ENCODE measurements at regions not wholly inside any gene's neighbourhood (a gene's known extent, or its start where the extent isn't known, plus 50 kb on each side); places are given as distances from the start of the nearest gene placed in this dataset.

GRCh38 chr1:193625255-193625654 is 438.8 kb upstream of the B3GALT2 start:
- DNase-seq (ENCODE audit: low read depth in 2 of 2), result no peak

DNA sequence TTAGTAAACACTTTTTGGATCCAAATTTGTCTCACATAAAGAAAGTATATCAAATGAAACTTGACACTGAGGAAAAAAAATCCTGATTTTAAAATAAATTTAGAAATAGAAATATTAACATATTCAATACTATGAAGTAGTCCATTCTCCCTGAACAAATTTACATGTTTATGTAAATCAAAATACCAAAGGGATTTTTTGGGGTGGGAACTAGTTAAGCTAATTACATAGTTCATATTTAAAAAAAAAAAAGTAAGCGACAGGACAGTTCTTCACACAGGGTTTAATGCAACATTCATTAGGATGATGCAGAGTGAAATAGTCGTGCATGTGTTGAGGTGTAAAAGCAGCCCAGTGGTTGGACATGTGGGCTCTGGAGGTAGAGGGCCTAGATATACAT is 433.5 kb upstream of the B3GALT2 start:
- no peak for DNase-seq (ENCODE audit: low read depth in 2 of 2)

- no peak for DNase-seq (ENCODE audit: low read depth in 2 of 2)
Measured at GRCh38 chr1:193614817-193615216, 428.4 kb upstream of the B3GALT2 start.

- DNase-seq (ENCODE audit: low read depth in 2 of 2), result no peak
Measured at GRCh38 chr1:193614275-193614674, 427.9 kb upstream of the B3GALT2 start.

GRCh38 chr1:193613041-193613440 is 426.6 kb upstream of the B3GALT2 start:
- no peak for DNase-seq (ENCODE audit: low read depth in 2 of 2)

GRCh38 chr1:193609592-193609991 is 423.2 kb upstream of the B3GALT2 start:
- no peak for DNase-seq (ENCODE audit: low read depth in 2 of 2)

- DNase-seq (ENCODE audit: low read depth in 2 of 2), result no peak
Measured at GRCh38 chr1:193607787-193608186, 421.4 kb upstream of the B3GALT2 start.

- no peak for DNase-seq (ENCODE audit: low read depth in 2 of 2)
Measured at GRCh38 chr1:193606035-193606434, 419.6 kb upstream of the B3GALT2 start.

DNA sequence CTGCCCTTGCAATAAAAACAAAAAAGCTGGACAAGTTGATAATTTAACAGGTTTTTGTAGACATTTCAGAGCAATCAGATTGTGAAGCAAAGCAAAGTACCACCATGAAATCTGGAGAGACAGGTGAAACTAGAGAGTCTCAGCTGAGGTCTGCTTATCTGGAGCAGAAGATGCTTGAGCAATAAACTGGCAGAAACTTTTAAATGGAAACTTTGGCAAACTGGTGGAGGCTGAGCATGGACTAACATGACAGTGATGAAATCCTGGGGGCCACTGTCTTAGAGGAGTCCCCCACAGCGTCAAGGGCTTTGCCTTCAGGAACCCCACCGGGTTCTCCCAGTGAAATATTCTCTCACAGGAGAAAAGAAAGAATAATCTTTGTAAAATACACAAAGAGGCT is 416.3 kb upstream of the B3GALT2 start:
- no peak for DNase-seq (ENCODE audit: low read depth in 2 of 2)

DNA sequence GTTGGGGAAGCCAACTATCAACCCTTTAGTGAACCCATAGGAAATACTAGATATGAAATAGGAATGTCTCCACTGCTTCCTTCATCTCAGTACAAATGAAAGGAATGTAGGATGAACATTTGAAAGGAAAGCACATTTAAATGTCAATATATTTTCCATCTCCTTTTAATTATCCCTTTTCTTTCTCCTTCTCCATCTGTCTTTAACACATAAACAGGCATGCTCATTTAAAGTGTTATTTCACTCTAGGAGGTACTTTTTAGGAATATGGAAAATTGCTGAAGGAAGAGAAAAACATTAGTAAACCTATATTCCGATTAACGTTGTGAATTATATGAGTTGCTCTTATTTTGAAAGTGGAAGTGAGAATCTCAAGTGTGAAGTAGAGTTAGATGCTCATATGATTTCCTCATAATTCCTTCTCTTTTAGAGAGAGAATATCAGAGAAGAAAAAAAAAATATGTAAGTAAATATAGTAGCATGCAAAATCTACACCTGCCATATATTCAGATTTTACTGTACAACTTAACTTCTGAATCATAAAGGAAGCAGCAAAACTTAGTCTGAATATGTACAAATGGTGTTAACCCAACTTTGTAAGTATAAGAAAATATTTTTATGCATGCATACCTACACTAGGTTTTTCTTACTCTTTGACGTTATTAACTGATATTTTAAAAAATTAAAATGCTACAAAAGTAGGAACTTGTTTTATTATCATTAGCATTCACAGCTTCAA is 406.9 kb upstream of the B3GALT2 start:
- DNase-seq (ENCODE audit: low read depth in 2 of 2), result no peak

DNA sequence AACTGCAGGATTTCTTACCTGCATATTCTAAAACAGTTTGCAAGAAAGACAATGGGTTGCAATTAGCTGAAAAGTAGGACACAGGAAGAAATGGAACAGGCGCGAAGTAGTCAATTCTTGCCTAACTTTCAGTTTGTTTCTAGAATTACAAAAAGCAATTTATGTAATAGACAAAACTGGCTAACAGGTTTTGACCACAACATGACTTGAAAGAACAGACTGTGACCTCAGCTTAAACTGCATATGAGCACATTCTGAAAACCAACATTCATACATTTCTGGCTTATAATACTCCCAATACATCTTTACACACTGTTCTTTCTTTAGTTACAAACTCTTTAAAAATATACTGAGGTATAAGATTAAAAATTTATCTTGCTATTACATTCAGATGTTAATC is 405.9 kb upstream of the B3GALT2 start:
- no peak for DNase-seq (ENCODE audit: low read depth in 2 of 2)

- no peak for DNase-seq (ENCODE audit: low read depth in 2 of 2)
Measured at GRCh38 chr1:193590102-193590501, 403.7 kb upstream of the B3GALT2 start.

DNA sequence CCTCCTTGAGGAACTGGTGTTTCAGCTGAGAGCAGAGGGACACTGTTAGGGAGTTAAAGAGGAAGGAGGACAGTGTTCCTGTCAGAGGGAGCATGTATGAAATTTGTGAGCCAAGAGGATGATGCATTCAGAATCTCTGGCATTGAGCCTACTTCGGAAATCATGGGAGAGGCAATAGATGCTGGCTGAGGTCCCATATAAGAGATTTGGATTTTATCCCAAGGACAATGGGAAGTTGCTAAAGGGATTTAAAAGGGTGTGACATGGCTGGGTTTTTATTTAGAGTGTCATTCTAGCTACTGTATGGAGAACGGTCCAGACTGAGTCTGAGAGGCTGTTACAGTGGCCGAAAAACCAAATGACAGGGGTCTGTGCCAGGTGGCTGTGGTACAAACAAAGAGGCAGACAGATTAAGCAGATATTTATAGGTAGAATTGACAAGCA is 403.2 kb upstream of the B3GALT2 start:
- DNase-seq (ENCODE audit: low read depth in 2 of 2), result no peak

GRCh38 chr1:193588311-193589082 is 402.1 kb upstream of the B3GALT2 start:
- no peak for DNase-seq (ENCODE audit: low read depth in 2 of 2)

DNA sequence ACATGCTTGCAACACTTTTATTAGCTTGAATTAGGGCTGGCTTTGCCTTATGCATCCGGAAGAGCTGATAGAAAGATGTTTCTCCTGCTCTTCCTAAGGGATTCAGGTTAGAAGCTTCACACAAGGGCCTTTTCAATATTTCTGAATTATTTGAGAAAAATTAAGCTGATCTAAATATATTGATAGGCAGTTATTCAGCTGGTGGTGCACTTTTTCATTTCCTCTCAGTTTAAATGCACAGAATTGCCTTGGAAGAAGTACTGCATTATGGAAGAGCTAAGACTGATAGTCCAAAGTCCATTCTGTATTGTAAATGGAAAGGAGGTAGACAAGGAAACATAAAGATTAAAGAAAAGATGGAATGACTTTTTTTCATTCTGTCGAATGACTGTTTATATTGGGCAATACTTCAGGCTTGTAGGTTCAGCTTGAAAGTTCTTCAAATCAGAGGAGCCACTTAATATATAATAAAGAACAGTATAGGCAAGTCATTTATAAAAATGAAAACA is 398.4 kb upstream of the B3GALT2 start:
- DNase-seq (ENCODE audit: low read depth in 2 of 2), result no peak

- DNase-seq (ENCODE audit: low read depth in 2 of 2), result no peak
Measured at GRCh38 chr1:193581341-193581740, 394.9 kb upstream of the B3GALT2 start.

DNA sequence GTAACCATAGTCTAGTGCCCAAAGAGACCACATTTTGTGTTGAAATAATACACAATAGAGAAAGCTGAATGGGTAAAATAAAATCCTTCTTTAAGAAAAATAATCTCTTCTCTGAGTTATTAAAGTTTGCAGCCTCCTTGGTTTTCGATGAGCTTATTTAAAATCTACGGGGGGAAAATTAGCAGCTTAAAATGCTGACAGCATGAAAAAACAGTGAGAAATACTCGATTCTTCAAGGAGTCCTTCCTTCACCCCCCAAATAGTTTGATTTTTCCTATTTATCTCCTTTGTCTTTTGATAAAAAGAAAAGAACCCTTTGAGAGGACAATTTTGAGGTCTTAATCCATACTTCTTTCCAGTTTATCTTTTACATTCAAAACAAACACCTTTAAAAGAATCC is 394.0 kb upstream of the B3GALT2 start:
- DNase-seq (ENCODE audit: low read depth in 2 of 2), result no peak

- DNase-seq (ENCODE audit: low read depth in 2 of 2), result no peak
Measured at GRCh38 chr1:193579323-193579722, 392.9 kb upstream of the B3GALT2 start.

DNA sequence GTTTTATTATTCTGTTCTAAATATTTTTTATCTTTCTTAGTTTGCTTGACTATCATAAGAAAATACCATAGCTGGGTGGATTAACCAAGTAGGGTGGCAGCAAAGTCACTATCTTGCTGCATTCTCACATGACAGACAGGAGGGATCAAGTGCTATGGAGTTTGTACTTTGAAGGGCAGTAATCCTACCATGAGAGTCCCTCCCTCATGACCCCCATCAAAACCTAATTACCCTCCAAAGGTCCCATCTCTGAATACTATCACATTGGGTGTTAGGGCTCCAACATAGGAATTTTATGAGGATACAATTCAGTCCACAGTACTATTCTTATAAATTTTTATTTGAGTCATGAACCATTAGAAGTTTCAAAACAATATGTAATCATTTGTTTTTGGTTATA is 388.5 kb upstream of the B3GALT2 start:
- no peak for DNase-seq (ENCODE audit: low read depth in 2 of 2)

GRCh38 chr1:193569983-193570269 is 383.5 kb upstream of the B3GALT2 start:
- no peak for DNase-seq (ENCODE audit: low read depth in 2 of 2)

DNA sequence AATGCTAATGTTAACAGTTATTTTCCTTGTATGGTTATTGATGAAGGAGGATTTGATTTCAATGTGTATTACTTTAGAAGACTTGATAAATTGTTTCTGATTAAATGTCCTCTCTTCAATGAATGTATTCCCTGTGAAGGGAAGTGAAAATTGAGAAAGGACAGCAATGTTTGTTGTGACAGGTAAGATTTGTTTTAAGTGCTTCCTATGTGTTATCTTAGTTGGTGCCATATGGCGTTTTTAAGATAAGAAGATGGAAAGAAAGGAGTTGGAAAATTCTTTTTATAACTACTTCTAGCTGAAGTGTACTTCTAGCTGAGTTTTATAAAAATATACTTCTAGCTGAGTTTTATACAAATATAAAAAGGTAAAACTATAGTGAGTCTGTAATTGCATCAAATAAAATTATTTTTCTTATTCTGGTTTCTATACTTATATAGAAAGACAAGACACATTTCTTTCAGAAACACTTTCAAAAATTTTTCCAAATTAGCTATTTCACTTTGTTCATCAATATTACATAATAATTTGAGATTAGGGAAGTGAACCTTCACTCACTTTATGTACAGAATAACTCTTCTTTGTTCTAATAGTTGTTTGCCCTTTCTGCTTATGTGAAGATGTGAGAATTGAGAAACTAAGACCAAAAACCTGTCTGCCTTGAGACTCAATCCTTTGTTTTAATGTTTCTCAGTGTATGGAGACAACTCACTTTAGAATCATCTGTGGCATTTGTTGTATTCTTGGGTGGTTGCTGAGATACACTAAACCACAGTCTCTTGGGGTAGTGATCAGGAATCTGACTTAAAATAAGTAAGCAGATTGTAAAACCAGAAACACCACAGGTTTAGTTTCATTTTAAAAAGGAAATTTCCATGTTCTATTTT is 382.9 kb upstream of the B3GALT2 start:
- DNase-seq (ENCODE audit: low read depth in 2 of 2), result no peak

DNA sequence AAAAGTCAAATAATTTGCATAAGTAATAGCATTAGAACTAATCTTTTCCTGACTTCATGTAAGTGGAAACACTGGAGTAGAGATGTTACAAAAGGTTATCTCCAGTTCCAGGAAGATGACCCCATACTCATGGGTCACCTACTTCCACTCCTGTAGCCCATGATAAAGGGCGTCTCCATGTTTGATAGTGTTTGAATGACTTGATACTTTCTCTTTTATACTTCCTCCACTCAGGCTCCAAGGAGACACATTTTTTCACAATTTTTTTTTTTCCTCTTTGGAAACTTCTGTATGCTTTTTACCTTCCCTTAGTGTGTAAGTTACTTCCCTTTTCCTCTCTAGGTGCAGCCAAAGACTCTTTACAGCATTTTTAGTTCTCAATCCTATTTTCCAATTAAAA is 382.1 kb upstream of the B3GALT2 start:
- no peak for DNase-seq (ENCODE audit: low read depth in 2 of 2)
